ENCODE measurements at regions not wholly inside any gene's neighbourhood (a gene's known extent, or its start where the extent isn't known, plus 50 kb on each side); places are given as distances from the start of the nearest gene placed in this dataset.
"Not testable (repeated sequence)": the region's sequence is repeated elsewhere in the genome, so short reads cannot be mapped to it uniquely, and the experiment has no call there.

GRCh38 chr1:79235301-79236002 is 228.9 kb upstream of the ADGRL4 start:
- no peaks in the 10 kb centered on the region for H3K27me3 ChIP-seq (ENCODE audit: control insufficient read depth, insufficient read depth, low read length)
- no peak overlapping the region for H3K27ac ChIP-seq (ENCODE audit: low read length)
- H3K4me1 ChIP-seq (ENCODE audit: control insufficient read depth, low read depth, low read length): peaks cover 13% of the 10 kb centered on the region
- no peak overlapping the region for H3K9ac ChIP-seq (ENCODE audit: low read length)
- no peaks in the 10 kb centered on the region for H3K9me3 ChIP-seq (ENCODE audit: control insufficient read depth, low read depth, low read length)
- no peaks in the 10 kb centered on the region for H3K36me3 ChIP-seq (ENCODE audit: control insufficient read depth, low read depth, low read length)
- H3K4me3 ChIP-seq (ENCODE audit: low read length): no peak overlapping the region

GRCh38 chr1:79232818-79233217 is 226.3 kb upstream of the ADGRL4 start:
- H3K9me3 ChIP-seq (ENCODE audit: control insufficient read depth, low read depth, low read length): no peaks in the 10 kb centered on the region
- H3K4me3 ChIP-seq (ENCODE audit: low read length): no peak overlapping the region
- H3K27me3 ChIP-seq (ENCODE audit: control insufficient read depth, insufficient read depth, low read length): no peaks in the 10 kb centered on the region
- no peak overlapping the region for H3K9ac ChIP-seq (ENCODE audit: low read length)
- H3K4me1 ChIP-seq (ENCODE audit: control insufficient read depth, low read depth, low read length): peaks cover 13% of the 10 kb centered on the region
- no peak overlapping the region for H3K27ac ChIP-seq (ENCODE audit: low read length)
- H3K36me3 ChIP-seq (ENCODE audit: control insufficient read depth, low read depth, low read length): no peaks in the 10 kb centered on the region

- not testable (repeated sequence) for H3K27me3 ChIP-seq (ENCODE audit: control insufficient read depth, insufficient read depth, low read length); H3K4me3 ChIP-seq (ENCODE audit: low read length); H3K27ac ChIP-seq (ENCODE audit: low read length); H3K9ac ChIP-seq (ENCODE audit: low read length); H3K9me3 ChIP-seq (ENCODE audit: control insufficient read depth, low read depth, low read length); H3K36me3 ChIP-seq (ENCODE audit: control insufficient read depth, low read depth, low read length); H3K4me1 ChIP-seq (ENCODE audit: control insufficient read depth, low read depth, low read length)
These were observed 224.2 kb upstream of the ADGRL4 start for GRCh38 chr1:79230751-79231150.

- Histone ChIP-seq H3K4me3 (ENCODE audit: low read length) (no peak overlapping the region), H3K9ac (ENCODE audit: low read length) (no peak overlapping the region), H3K27ac (ENCODE audit: low read length) (no peak overlapping the region), H3K27me3 (ENCODE audit: control insufficient read depth, insufficient read depth, low read length) (no peaks in the 10 kb centered on the region), H3K4me1 (ENCODE audit: control insufficient read depth, low read depth, low read length) (no peaks in the 10 kb centered on the region), H3K9me3 (ENCODE audit: control insufficient read depth, low read depth, low read length) (no peaks in the 10 kb centered on the region), H3K36me3 (ENCODE audit: control insufficient read depth, low read depth, low read length) (no peaks in the 10 kb centered on the region)
These were observed 220.4 kb upstream of the ADGRL4 start for GRCh38 chr1:79226963-79227362.

- Histone ChIP-seq H3K27me3 (ENCODE audit: control insufficient read depth, insufficient read depth, low read length) (no peaks in the 10 kb centered on the region), H3K36me3 (ENCODE audit: control insufficient read depth, low read depth, low read length) (no peaks in the 10 kb centered on the region), H3K27ac (ENCODE audit: low read length) (no peak overlapping the region), H3K9me3 (ENCODE audit: control insufficient read depth, low read depth, low read length) (peaks cover 3% of the 10 kb centered on the region), H3K4me3 (ENCODE audit: low read length) (no peak overlapping the region), H3K4me1 (ENCODE audit: control insufficient read depth, low read depth, low read length) (no peaks in the 10 kb centered on the region), H3K9ac (ENCODE audit: low read length) (no peak overlapping the region)
These were observed 218.0 kb upstream of the ADGRL4 start for GRCh38 chr1:79224537-79224936.

GRCh38 chr1:79220509-79220908 is 214.0 kb upstream of the ADGRL4 start:
- Histone ChIP-seq H3K36me3 (ENCODE audit: control insufficient read depth, low read depth, low read length) (no peaks in the 10 kb centered on the region), H3K4me1 (ENCODE audit: control insufficient read depth, low read depth, low read length) (no peaks in the 10 kb centered on the region), H3K9me3 (ENCODE audit: control insufficient read depth, low read depth, low read length) (peaks cover 3% of the 10 kb centered on the region), H3K4me3 (ENCODE audit: low read length) (no peak overlapping the region), H3K9ac (ENCODE audit: low read length) (no peak overlapping the region), H3K27me3 (ENCODE audit: control insufficient read depth, insufficient read depth, low read length) (no peaks in the 10 kb centered on the region), H3K27ac (ENCODE audit: low read length) (no peak overlapping the region)

- Histone ChIP-seq H3K27me3 (ENCODE audit: control insufficient read depth, insufficient read depth, low read length) (no peaks in the 10 kb centered on the region), H3K4me3 (ENCODE audit: low read length) (no peak overlapping the region), H3K27ac (ENCODE audit: low read length) (no peak overlapping the region), H3K9me3 (ENCODE audit: control insufficient read depth, low read depth, low read length) (no peaks in the 10 kb centered on the region), H3K36me3 (ENCODE audit: control insufficient read depth, low read depth, low read length) (no peaks in the 10 kb centered on the region), H3K4me1 (ENCODE audit: control insufficient read depth, low read depth, low read length) (no peaks in the 10 kb centered on the region), H3K9ac (ENCODE audit: low read length) (no peak overlapping the region)
These were observed 208.8 kb upstream of the ADGRL4 start for GRCh38 chr1:79215311-79215710.

GRCh38 chr1:79207786-79208185 is 201.3 kb upstream of the ADGRL4 start:
- Histone ChIP-seq H3K9ac (ENCODE audit: low read length) (no peak overlapping the region), H3K4me3 (ENCODE audit: low read length) (no peak overlapping the region), H3K9me3 (ENCODE audit: control insufficient read depth, low read depth, low read length) (no peaks in the 10 kb centered on the region)

GRCh38 chr1:79207331-79207730 is 200.8 kb upstream of the ADGRL4 start:
- no peaks in the 10 kb centered on the region for H3K36me3 ChIP-seq (ENCODE audit: control insufficient read depth, low read depth, low read length)
- H3K27ac ChIP-seq (ENCODE audit: low read length): no peak overlapping the region
- no peaks in the 10 kb centered on the region for H3K4me1 ChIP-seq (ENCODE audit: control insufficient read depth, low read depth, low read length)
- no peaks in the 10 kb centered on the region for H3K27me3 ChIP-seq (ENCODE audit: control insufficient read depth, insufficient read depth, low read length)
- no peaks in the 10 kb centered on the region for H3K9me3 ChIP-seq (ENCODE audit: control insufficient read depth, low read depth, low read length)
- no peak overlapping the region for H3K9ac ChIP-seq (ENCODE audit: low read length)
- H3K4me3 ChIP-seq (ENCODE audit: low read length): no peak overlapping the region

More at GRCh38 chr1:79207786-79208185, 201.3 kb upstream of the ADGRL4 start:
- H3K27ac ChIP-seq (ENCODE audit: low read length): no peak overlapping the region
- H3K36me3 ChIP-seq (ENCODE audit: control insufficient read depth, low read depth, low read length): no peaks in the 10 kb centered on the region
- H3K4me1 ChIP-seq (ENCODE audit: control insufficient read depth, low read depth, low read length): no peaks in the 10 kb centered on the region
- H3K27me3 ChIP-seq (ENCODE audit: control insufficient read depth, insufficient read depth, low read length): no peaks in the 10 kb centered on the region

GRCh38 chr1:79204779-79205479 is 198.4 kb upstream of the ADGRL4 start:
- Histone ChIP-seq H3K9ac (ENCODE audit: low read length) (no peak overlapping the region), H3K4me1 (ENCODE audit: control insufficient read depth, low read depth, low read length) (no peaks in the 10 kb centered on the region), H3K9me3 (ENCODE audit: control insufficient read depth, low read depth, low read length) (no peaks in the 10 kb centered on the region), H3K4me3 (ENCODE audit: low read length) (no peak overlapping the region), H3K27ac (ENCODE audit: low read length) (no peak overlapping the region), H3K27me3 (ENCODE audit: control insufficient read depth, insufficient read depth, low read length) (no peaks in the 10 kb centered on the region), H3K36me3 (ENCODE audit: control insufficient read depth, low read depth, low read length) (no peaks in the 10 kb centered on the region)

GRCh38 chr1:79198832-79199231 is 192.3 kb upstream of the ADGRL4 start:
- H3K4me1 ChIP-seq (ENCODE audit: control insufficient read depth, low read depth, low read length): peaks cover 2% of the 10 kb centered on the region
- no peaks in the 10 kb centered on the region for H3K9me3 ChIP-seq (ENCODE audit: control insufficient read depth, low read depth, low read length)
- H3K27me3 ChIP-seq (ENCODE audit: control insufficient read depth, insufficient read depth, low read length): no peaks in the 10 kb centered on the region
- no peak overlapping the region for H3K4me3 ChIP-seq (ENCODE audit: low read length)
- no peaks in the 10 kb centered on the region for H3K36me3 ChIP-seq (ENCODE audit: control insufficient read depth, low read depth, low read length)
- H3K27ac ChIP-seq (ENCODE audit: low read length): no peak overlapping the region
- H3K9ac ChIP-seq (ENCODE audit: low read length): no peak overlapping the region

GRCh38 chr1:79197421-79197820 is 190.9 kb upstream of the ADGRL4 start:
- no peaks in the 10 kb centered on the region for H3K36me3 ChIP-seq (ENCODE audit: control insufficient read depth, low read depth, low read length)
- no peak overlapping the region for H3K9ac ChIP-seq (ENCODE audit: low read length)
- no peak overlapping the region for H3K27ac ChIP-seq (ENCODE audit: low read length)
- no peaks in the 10 kb centered on the region for H3K27me3 ChIP-seq (ENCODE audit: control insufficient read depth, insufficient read depth, low read length)
- H3K4me3 ChIP-seq (ENCODE audit: low read length): no peak overlapping the region
- peaks cover 12% of the 10 kb centered on the region for H3K4me1 ChIP-seq (ENCODE audit: control insufficient read depth, low read depth, low read length)
- H3K9me3 ChIP-seq (ENCODE audit: control insufficient read depth, low read depth, low read length): no peaks in the 10 kb centered on the region

Measured in iPS-18a (cell line).